HG03565 (cell line): ENCODE measurements at regions not wholly inside any gene's neighbourhood (a gene's known extent, or its start where the extent isn't known, plus 50 kb on each side); places are given as distances from the start of the nearest gene placed in this dataset.
"Not testable (repeated sequence)": the region's sequence is repeated elsewhere in the genome, so short reads cannot be mapped to it uniquely, and the experiment has no call there.

Experiments
- ATAC-seq: cut with Tn5 transposase; IDR thresholded peaks from one replicate; pipeline ENCODE4 v1.9.1; 2021; ENCODE audit warnings: mild to moderate bottlenecking, moderate library complexity; ENCODE audit not compliant: unreplicated experiment

- no peak for ATAC-seq
Observed at GRCh38 chr6:27593200-27593818, 120.4 kb upstream of the ZNF184 start.

DNA sequence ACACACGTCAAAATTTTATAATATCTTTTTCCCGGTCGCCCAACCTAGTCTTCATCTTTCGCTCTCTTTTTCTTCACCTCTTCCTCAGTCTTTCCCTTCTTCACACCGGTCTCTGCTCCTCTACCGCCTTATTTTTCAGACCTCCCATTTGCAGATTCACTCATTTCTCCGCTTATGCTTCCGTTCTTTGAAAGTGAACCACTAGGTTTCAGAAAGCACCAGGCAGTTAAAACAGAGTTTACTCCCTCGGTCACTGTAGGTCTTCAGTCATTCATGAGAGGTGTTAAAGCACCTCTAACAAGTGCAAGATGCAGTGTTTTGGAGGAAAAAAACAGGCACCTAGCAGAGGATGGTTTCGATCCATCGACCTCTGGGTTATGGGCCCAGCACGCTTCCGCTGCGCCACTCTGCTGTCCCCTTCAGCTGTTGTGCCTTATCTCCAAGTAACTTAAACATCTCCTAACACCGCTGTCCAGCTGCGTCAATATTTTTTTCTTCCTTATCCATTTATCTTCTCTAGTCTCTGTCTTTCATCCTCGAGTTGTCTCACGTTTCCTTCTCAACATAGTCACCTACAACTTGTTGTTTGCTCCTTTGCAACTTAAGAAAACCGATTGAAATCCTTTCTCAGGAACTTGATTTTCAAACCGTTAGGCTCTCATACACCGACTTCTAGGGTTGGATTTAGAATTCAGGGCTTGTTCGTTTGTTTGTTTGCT lies 119.7 kb upstream of the ZNF184 start:
- peak; percentile 87 for ATAC-seq

GRCh38 chr6:27591699-27592480 lies 119.0 kb upstream of the ZNF184 start:
- ATAC-seq: peak; percentile 9

DNA sequence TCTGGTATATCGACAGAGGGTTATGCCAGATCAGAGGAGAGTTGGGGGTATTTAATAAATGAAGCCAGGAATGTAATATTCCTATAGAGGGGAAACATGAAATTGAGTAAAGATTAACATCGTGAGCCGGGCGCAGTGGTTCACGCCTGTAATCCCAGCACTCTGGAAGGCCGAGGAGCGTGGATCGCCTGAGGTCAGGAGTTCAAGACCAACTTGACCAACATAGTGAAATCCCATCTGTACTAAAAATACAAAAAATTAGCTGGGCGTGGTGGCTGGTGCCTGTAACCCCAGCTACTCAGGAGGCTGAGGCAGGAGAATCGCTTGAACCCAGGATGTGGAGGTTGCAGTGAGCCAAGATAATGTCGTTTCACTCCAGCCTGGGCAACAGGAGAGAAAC lies 112.4 kb upstream of the ZNF184 start:
- not testable (repeated sequence) for ATAC-seq

GRCh38 chr6:27584326-27584725 lies 111.4 kb upstream of the ZNF184 start:
- no peak for ATAC-seq

DNA sequence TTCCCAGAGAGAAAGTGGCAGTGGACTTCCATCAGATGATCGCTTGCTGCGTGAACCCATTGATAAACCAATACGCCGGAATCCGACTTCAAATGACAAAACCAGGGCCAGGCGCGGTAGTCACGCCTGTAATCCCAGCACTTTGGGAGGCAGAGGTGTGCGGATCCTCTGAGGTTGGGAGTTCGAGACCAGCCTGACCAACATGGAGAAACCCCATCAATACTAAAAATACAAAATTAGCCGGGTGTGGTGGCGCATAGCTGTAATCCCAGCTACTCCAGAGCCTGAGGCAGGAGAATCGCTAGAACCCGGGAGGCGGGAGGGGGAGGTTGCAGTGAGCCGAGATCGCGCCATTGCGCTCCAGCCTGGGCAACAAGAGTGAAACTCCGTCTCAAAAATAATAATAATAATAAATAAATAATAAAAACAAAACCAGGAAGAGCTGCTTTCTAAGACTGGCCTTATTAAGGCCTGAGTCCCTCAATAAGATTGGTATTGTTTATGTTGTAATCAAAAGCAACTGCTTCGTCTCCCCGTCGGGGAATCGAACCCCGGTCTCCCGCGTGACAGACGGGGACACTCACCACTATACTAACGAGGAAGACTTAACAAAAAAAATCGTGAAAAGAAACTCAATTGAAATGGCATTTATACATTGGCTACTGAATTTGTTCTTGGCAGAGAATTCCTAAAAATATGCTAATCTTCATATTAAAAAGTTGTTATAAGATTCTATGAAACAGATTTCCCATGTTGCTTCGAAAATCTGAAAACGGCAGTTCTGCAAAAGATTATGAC lies 110.2 kb upstream of the ZNF184 start:
- no peak for ATAC-seq

DNA sequence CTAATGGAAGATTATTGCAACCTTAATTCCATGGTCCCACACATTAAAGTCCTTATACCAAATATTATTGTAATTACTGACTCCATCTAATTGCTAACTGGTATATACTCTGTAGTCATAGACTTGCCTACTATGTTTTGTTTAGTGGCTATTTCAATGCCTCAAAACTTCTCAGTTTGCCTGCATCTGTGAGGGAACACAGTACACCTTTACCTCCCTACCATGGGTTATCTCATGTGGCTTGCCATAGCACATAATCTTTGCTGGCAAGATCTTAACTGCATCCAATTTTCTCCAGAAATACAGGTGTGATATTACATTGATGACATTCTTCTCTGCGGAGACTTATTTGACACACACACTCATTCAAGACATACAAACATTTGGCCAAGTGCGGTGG lies 107.1 kb upstream of the ZNF184 start:
- ATAC-seq: no peak

DNA sequence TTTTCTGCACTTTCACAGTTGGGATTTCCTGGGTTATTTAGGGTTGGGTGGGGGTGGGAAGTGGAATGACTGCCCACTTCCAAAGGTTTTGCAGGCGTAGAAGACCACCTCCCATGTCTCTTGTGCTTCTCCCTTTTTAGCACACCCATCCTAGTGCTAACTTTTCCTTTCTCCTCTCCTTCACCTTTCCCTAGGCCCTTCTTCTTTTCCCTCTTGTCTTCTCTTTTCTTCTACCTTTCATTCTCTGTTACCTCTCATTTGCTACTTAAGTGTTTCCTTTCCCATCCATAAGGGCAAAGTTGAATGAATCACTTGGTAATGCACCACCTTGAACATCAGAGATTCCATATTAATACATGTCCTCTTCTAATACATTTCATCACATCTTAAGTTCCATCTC lies 105.0 kb upstream of the ZNF184 start:
- ATAC-seq: no peak

GRCh38 chr6:27575594-27576361 lies 102.9 kb upstream of the ZNF184 start:
- ATAC-seq: no peak

GRCh38 chr6:27568226-27568897 lies 95.5 kb upstream of the ZNF184 start:
- ATAC-seq: no peak

- no peak for ATAC-seq
Observed at GRCh38 chr6:27565839-27566779, 93.2 kb upstream of the ZNF184 start.

DNA sequence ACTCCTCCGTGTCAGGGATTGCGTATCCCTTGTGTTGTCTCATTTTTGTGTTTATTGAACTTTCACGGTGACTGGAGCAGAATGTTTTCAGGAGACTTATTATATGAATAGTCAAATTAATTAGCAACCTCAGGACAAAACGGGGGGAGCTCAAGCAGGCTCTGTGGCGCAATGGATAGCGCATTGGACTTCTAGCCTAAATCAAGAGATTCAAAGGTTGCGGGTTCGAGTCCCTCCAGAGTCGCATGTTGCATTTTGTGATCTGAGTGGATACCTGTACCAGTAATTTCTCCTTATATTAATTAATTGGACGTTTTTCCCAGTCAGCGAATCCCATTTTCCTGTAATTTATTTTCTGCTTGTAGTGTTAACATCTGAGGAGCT lies 89.1 kb upstream of the ZNF184 start:
- no peak for ATAC-seq

- ATAC-seq: no peak
Observed at GRCh38 chr6:27558028-27558724, 85.3 kb upstream of the ZNF184 start.

DNA sequence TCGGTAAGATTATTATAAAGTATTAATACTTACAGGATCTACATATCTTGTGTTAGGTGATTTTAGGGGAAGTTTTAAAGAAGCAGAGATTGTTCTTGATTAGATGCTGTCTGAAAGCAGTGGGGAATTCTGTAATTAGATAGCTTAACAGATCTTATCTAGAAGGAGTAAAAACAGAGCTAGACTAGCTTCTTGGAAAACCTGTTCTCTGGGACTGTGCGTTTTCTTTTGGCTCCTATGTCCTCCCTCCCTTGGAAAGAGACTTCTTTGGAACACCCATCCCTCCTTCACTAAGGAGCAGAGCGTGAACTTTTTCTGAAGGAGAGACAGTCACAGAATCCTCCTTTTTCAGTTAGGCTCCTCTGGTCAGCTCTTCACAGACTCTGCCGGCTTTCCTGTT lies 83.5 kb upstream of the ZNF184 start:
- no peak for ATAC-seq

DNA sequence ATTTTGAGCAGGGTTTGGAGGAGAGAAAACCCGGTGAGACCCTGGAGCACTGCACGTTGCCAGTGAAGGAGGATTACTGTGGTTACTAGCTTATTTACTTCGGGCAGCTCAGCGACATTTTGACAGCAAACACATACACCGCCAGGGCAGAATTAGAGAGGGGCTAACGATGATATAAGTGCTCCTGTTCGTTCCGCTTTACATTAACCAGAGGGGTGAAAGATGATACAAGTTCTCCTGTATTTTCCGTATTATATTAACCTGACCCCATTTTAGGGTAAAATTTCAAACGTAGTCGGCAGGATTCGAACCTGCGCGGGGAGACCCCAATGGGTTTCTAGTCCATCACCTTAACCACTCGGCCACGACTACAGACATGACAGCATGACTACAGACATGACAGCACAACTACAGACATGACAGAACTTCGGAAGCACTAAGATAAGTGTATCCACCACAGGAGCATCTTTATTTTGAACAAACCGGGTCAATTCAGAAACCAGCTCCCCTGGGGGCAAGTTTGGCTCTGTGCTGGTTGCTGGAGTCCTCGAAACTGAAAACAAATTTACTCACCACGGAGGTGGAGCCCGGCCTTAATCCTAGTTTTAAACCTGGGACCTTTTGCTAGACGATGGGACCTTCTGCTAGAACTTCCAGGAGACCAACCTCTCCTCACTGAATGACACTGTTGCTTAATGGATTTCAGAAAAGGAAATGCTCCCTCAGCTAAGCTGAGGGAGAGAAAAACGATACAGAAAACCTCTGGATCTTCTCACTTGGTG lies 80.4 kb upstream of the ZNF184 start:
- ATAC-seq: no peak

GRCh38 chr6:27551607-27552006 lies 78.7 kb upstream of the ZNF184 start:
- ATAC-seq: no peak

GRCh38 chr6:27550692-27551091 lies 77.8 kb upstream of the ZNF184 start:
- no peak for ATAC-seq

GRCh38 chr6:27549241-27549598 lies 76.3 kb upstream of the ZNF184 start:
- ATAC-seq: not testable (repeated sequence)
